K562 (cell line): ENCODE measurements at regions not wholly inside any gene's neighbourhood (a gene's known extent, or its start where the extent isn't known, plus 50 kb on each side); places are given as distances from the start of the nearest gene placed in this dataset.

Experiments
- KDM4B ChIP-seq, 2 experiments: fragments of 450-650 bp in 1 of 2; sonication (generic) in 1 of 2; IDR thresholded peaks; 2 replicates each; pipeline ENCODE4 v1.6.1; 2016 to 2017; ENCODE audit warnings: borderline replicate concordance in 2 of 2, antibody characterized with exemption in 1 of 2, low read depth in 1 of 2, mild to moderate bottlenecking in 1 of 2
- ZNF282 ChIP-seq: sonication (generic); formaldehyde crosslinking; IDR thresholded peaks from 2 replicates; pipeline ENCODE4 v1.8.1; 2023; ENCODE audit warnings: missing genetic modification reagents

DNA sequence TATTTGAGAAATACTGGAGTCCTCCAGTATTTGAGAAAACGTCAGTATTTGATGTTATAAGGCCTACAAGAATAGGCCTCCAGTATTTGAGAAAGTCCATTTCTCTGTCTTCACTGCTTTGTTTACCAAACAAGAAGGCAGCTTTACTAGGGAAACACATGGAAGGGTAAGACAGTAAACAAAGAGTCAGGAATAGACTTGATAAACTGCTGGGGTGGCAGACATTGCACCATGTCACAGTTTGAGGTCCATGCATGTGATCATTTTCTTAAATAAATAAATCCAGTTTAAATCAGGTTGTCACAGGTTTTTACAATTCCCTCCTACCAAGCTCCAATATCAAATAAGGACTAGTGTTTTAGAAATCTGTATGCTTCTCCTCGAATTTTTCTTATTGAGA lies 1431.0 kb upstream of the SPRY2 start:
- no peak for TF ChIP-seq KDM4B (IDR thresholded peaks at IDR 0.05; ENCODE audit: borderline replicate concordance in 2 of 2, low read depth in 1 of 2)
- no peak for TF ChIP-seq ZNF282 (CRISPR knock-in tag)
